Loucy (cell line): ENCODE measurements at regions not wholly inside any gene's neighbourhood (a gene's known extent, or its start where the extent isn't known, plus 50 kb on each side); places are given as distances from the start of the nearest gene placed in this dataset.

Experiments
- H2AFZ ChIP-seq: fragments of 200-600 bp; sonication (generic); 2 replicates; pipeline ENCODE4 v1.6.0; 2016; ENCODE audit warnings: antibody characterized with exemption, mild to moderate bottlenecking, low read length, moderate library complexity
- H3F3A ChIP-seq: fragments of 200-600 bp; 2 replicates; pipeline ENCODE4 v1.6.0; 2016; ENCODE audit warnings: antibody characterized with exemption, low read depth, mild to moderate bottlenecking
- H3K27me3 ChIP-seq: fragments of 200-600 bp; sonication (generic); 2 replicates; pipeline ENCODE4 v1.6.1; 2014; ENCODE audit warnings: low read length, mild to moderate bottlenecking; ENCODE audit not compliant: insufficient read depth, poor library complexity, severe bottlenecking
- H3K36me3 ChIP-seq: fragments of 200-600 bp; sonication (generic); 2 replicates; pipeline ENCODE4 v1.6.1; 2016; ENCODE audit warnings: low read length; ENCODE audit not compliant: insufficient read depth
- H3K4me1 ChIP-seq: fragments of 200-600 bp; sonication (generic); 2 replicates; pipeline ENCODE4 v1.5.1; 2014; ENCODE audit warnings: low read length, mild to moderate bottlenecking; ENCODE audit not compliant: insufficient read depth, poor library complexity, severe bottlenecking
- H3K4me2 ChIP-seq: fragments of 200-600 bp; sonication (generic); 2 replicates; pipeline ENCODE4 v1.6.0; 2014; ENCODE audit warnings: antibody characterized with exemption, low read length, low read depth, mild to moderate bottlenecking; ENCODE audit not compliant: poor library complexity, severe bottlenecking
- H3K4me3 ChIP-seq: fragments of 200-600 bp; sonication (generic); 2 replicates; pipeline ENCODE4 v1.5.1; 2014; ENCODE audit warnings: low read length, mild to moderate bottlenecking, mixed read lengths; ENCODE audit not compliant: poor library complexity, severe bottlenecking
- H3K79me2 ChIP-seq: fragments of 200-600 bp; sonication (generic); 2 replicates; pipeline ENCODE4 v1.6.1; 2014; ENCODE audit warnings: low read length; ENCODE audit not compliant: insufficient read depth
- H3K9ac ChIP-seq: fragments of 200-600 bp; sonication (generic); 2 replicates; pipeline ENCODE4 v1.6.0; 2014; ENCODE audit warnings: mild to moderate bottlenecking, low read depth, low read length, moderate library complexity; ENCODE audit not compliant: poor library complexity, severe bottlenecking
- H3K9me2 ChIP-seq: fragments of 200-600 bp; sonication (generic); replicated peaks from 2 replicates; pipeline ENCODE4 v1.6.1; 2016; ENCODE audit warnings: low read depth, low read length, mixed read lengths
- H3K9me3 ChIP-seq: fragments of 200-600 bp; sonication (generic); 2 replicates; pipeline ENCODE4 v1.6.1; 2014; ENCODE audit warnings: mild to moderate bottlenecking, antibody characterized with exemption, low read length, low read depth; ENCODE audit not compliant: insufficient read depth
- H4K20me1 ChIP-seq: fragments of 200-600 bp; sonication (generic); 2 replicates; pipeline ENCODE4 v1.6.0; 2014; ENCODE audit warnings: antibody characterized with exemption, low read length, mild to moderate bottlenecking; ENCODE audit not compliant: insufficient read depth, poor library complexity, severe bottlenecking
- CTCF ChIP-seq: fragments of 200-600 bp; sonication (generic); conservative IDR thresholded peaks from 2 replicates; pipeline ENCODE4 v1.5.1; 2014; ENCODE audit warnings: mild to moderate bottlenecking, antibody characterized with exemption, low read length
- EZH2phosphoT487 ChIP-seq: fragments of 200-600 bp; IDR thresholded peaks from 2 replicates; pipeline ENCODE4 v1.6.1; 2018; ENCODE audit warnings: antibody characterized with exemption, mild to moderate bottlenecking, moderate library complexity, borderline replicate concordance

- Histone ChIP-seq H3K36me3 (no peaks in the 10 kb centered on the region), H3K4me3 (no peak overlapping the region), H3K9me2 (no peaks in the 10 kb centered on the region), H3F3A (no peaks in the 10 kb centered on the region), H3K9ac (no peak overlapping the region), H3K79me2 (no peaks in the 10 kb centered on the region), H2AFZ (no peak overlapping the region), H3K9me3 (no peaks in the 10 kb centered on the region), H3K4me2 (no peak overlapping the region), H3K4me1 (no peaks in the 10 kb centered on the region), H3K27me3 (no peaks in the 10 kb centered on the region), H4K20me1 (no peaks in the 10 kb centered on the region)
- TF ChIP-seq EZH2phosphoT487 (no peak), CTCF (no peak)
These were observed 70.8 kb upstream of the IFNG-AS1 start for GRCh38 chr12:67918441-67918840.

GRCh38 chr12:67919406-67919805 is 69.8 kb upstream of the IFNG-AS1 start:
- no peak overlapping the region for H3K4me3 ChIP-seq
- H3K9ac ChIP-seq = no peak overlapping the region
- no peaks in the 10 kb centered on the region for H3K4me1 ChIP-seq
- no peaks in the 10 kb centered on the region for H3K36me3 ChIP-seq
- no peak overlapping the region for H2AFZ ChIP-seq
- H3K4me2 ChIP-seq = no peak overlapping the region
- H3K9me3 ChIP-seq = no peaks in the 10 kb centered on the region
- H3K9me2 ChIP-seq = no peaks in the 10 kb centered on the region
- no peaks in the 10 kb centered on the region for H3F3A ChIP-seq
- H4K20me1 ChIP-seq = no peaks in the 10 kb centered on the region
- no peaks in the 10 kb centered on the region for H3K79me2 ChIP-seq
- H3K27me3 ChIP-seq = no peaks in the 10 kb centered on the region
- TF ChIP-seq EZH2phosphoT487 (no peak), CTCF (no peak)

- H3F3A ChIP-seq = no peaks in the 10 kb centered on the region
- no peaks in the 10 kb centered on the region for H3K9me2 ChIP-seq
- H3K4me1 ChIP-seq = no peaks in the 10 kb centered on the region
- no peaks in the 10 kb centered on the region for H3K79me2 ChIP-seq
- no peak for TF ChIP-seq EZH2phosphoT487
- no peak overlapping the region for H3K4me3 ChIP-seq
- no peaks in the 10 kb centered on the region for H3K27me3 ChIP-seq
- no peaks in the 10 kb centered on the region for H3K9me3 ChIP-seq
- no peaks in the 10 kb centered on the region for H3K36me3 ChIP-seq
- H2AFZ ChIP-seq = no peak overlapping the region
- no peak overlapping the region for H3K4me2 ChIP-seq
- H3K9ac ChIP-seq = no peak overlapping the region
- H4K20me1 ChIP-seq = no peaks in the 10 kb centered on the region
These were observed 68.8 kb upstream of the IFNG-AS1 start for GRCh38 chr12:67920413-67920812.

GRCh38 chr12:67921286-67921685 is 68.0 kb upstream of the IFNG-AS1 start:
- Histone ChIP-seq H3K4me2 (no peak overlapping the region), H3K9ac (no peak overlapping the region), H3K27me3 (no peaks in the 10 kb centered on the region), H3K4me3 (no peak overlapping the region), H3K79me2 (no peaks in the 10 kb centered on the region), H3K4me1 (no peaks in the 10 kb centered on the region), H3K9me3 (no peaks in the 10 kb centered on the region), H4K20me1 (no peaks in the 10 kb centered on the region), H2AFZ (no peak overlapping the region), H3K9me2 (no peaks in the 10 kb centered on the region), H3F3A (no peaks in the 10 kb centered on the region), H3K36me3 (no peaks in the 10 kb centered on the region)
- no peak for TF ChIP-seq EZH2phosphoT487
- no peak for TF ChIP-seq CTCF
